Dermis microvascular lymphatic vessel endothelial cell (primary cell): ENCODE measurements at regions not wholly inside any gene's neighbourhood (a gene's known extent, or its start where the extent isn't known, plus 50 kb on each side); places are given as distances from the start of the nearest gene placed in this dataset.
A peak's percentile ranks its signal among the peaks of the same experiment; 100 is the strongest.
"Not testable (repeated sequence)": the region's sequence is repeated elsewhere in the genome, so short reads cannot be mapped to it uniquely, and the experiment has no call there.

Experiments
- DNase-seq, 2 donors: peaks; one replicate each; pipeline versions ENCODE4 v3.0.0 to v3.0.0-alpha.2; 2010; ENCODE audit warnings: low read depth in 2 of 2

DNA sequence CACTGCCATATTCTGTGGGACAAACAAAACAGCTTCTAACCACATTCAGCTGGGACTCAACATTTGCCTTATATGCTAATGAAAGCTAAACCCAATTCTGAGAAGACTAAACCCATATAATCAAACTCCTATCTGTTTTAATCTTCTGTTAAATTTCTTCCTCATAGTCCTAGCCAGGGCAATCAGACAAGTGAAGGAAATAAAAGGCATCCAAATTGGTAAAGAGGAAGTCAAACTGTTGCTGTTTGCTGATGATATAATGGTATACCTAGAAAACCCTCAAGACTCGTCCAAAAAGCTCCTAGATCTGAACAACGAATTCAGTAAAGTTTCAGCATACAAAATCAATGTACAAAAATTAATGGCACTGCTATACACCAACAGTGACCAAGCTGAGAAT, 157.1 kb downstream of the PHLDA1 start:
- no peak for DNase-seq

DNA sequence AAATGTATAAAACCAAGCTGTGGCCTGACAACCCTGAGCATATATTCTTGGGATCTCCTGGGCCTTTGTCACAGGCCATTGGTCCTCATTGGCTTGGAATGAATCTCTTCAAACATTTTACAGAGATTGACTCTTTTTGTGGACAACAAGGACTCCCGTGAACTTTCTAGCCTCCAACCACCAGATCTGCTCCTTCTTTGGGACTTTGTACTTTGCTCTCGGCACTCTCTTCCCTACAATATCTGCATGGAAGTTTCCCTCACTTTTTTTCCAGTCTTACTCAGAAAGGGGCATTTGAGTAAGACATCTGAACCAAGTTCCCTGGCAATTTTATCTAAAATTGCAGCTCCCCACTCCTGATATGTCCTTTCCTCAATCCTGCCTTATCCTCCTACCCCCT, 158.8 kb downstream of the PHLDA1 start:
- no peak for DNase-seq

DNA sequence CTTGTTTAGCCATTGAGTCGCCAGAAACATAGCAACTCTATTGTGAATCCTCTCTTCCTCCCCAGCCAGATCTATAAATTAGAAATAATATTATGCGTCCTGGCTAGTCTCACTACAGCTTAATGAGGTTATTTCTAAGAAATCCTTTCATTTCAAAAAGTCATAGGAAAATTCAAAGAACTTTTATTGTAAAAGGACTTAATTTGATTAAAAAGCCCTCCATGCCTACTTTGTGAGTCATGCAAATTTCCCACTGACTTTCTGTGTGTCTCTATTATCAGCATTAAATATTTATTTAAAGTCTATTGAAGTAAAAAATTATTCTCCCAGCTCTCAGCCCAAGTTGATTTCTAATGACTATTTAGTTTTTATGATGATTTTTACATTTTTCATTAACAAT, 160.7 kb downstream of the PHLDA1 start:
- DNase-seq = no peak

DNA sequence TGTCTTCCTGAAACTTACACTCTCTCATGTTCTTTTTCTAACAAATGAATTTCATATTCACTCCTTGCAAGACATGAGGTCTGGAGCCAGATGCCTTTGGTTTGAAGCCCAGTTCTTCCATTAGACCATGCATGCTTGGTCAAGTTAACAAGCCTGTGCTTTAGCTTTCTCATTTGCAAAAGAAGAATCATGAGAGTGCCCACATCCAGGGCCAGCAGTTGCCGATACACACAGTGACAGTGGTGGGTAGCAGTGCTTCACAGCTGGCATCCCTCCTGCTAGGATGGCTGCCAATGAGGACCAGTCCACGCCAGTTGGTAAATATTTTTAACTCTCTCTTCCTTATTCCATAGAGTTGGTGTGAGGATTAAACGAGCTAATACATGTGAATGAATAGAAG, 163.1 kb downstream of the PHLDA1 start:
- no peak for DNase-seq

DNA sequence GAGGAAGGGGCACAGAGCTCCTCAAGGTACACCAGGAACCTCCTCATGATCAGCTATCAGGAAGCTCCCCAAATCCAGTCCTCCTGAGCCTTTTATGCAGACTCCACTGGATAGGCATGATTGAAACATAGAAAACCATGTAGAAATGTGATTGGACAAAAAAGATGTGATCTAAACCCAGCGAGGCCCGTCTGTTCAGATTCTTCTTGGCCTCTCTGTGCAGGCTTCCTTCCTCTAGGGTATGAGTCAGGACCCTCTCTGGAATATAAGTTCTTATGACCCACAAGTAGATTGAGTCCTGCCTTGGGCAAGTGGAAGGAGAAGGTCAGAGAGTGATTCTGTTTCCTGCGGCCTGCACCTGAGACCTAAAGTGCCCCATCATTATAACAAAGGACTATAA, 166.3 kb downstream of the PHLDA1 start:
- DNase-seq = peak in 1 of 2 donors; percentile 60

DNA sequence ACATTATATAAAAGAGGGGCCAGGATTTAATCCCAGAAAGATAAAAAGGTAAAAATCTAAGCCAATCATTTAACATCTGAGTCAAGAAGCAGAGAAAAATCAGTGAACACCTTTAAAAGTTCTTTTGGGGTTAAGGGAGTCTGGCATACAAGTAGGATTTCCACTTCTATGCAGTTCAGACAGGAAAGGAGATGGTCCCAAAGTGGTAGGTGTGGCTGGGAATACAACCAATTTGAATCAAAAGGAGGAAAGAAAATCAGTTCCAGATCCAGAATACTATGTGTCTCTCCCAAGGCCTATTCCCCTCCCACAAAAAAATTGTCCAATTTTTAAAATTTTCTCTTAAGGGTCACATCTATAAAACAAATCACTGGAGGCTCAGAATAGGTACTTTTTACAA, 167.4 kb downstream of the PHLDA1 start:
- DNase-seq = no peak

- DNase-seq = peak in 1 of 2 donors; percentile 42
Observed at GRCh38 chr12:75863533-75863932, 168.0 kb downstream of the PHLDA1 start.

- DNase-seq = peak; percentile 48 to 81
Observed at GRCh38 chr12:75862692-75863471, 168.7 kb downstream of the PHLDA1 start.

DNA sequence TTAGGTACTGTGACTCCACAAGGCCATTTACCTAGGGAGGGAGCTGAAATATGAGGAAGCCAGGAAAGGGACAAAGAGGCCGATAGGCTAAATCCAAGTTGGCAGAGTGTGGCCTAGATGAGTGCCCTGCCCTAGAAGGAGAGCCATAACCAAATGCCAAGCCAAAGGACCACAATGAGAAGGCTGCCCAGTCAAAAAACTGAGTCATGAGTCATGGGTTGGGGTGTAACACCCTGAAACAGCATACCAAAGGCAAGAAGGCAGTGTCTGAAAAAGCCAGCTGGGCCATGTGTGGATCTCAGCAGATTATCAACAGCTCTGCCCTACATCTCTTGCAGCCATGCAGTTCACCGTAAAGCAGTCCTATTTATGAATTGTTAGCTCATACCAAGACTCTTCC, 171.7 kb downstream of the PHLDA1 start:
- DNase-seq = no peak

GRCh38 chr12:75856235-75856634, 175.3 kb downstream of the PHLDA1 start:
- DNase-seq = peak in 1 of 2 donors; percentile 59

GRCh38 chr12:75855360-75855759, 176.2 kb downstream of the PHLDA1 start:
- no peak for DNase-seq

- DNase-seq = no peak
Observed at GRCh38 chr12:75854681-75855309, 176.8 kb downstream of the PHLDA1 start.

- DNase-seq = not testable (repeated sequence)
Observed at GRCh38 chr12:75854137-75854536, 177.4 kb downstream of the PHLDA1 start.

DNA sequence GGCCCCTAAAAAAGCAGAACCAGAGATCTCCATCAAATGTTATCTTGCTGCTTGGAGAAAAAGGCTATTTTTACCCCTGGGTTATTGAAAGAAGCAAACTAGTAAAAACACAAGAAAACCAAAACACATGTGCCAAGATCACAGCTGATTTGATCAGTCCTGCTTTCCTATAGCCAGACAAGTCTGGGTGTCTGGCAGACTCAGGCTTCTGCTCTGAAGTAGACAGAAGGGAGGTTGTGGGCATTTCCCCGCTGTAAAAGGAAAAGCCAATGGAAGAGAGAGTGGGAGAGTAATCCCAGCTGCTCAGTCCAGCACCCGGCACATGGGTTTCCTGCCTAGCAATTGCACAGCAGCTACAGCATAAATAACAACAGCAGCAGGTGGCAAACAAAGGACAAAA, 177.9 kb downstream of the PHLDA1 start:
- no peak for DNase-seq

GRCh38 chr12:75852956-75853355, 178.6 kb downstream of the PHLDA1 start:
- DNase-seq = no peak

- DNase-seq = no peak
Observed at GRCh38 chr12:75852143-75852542, 179.4 kb downstream of the PHLDA1 start.

GRCh38 chr12:75850721-75851462, 180.7 kb downstream of the PHLDA1 start:
- peak in 1 of 2 donors; percentile 16 for DNase-seq

GRCh38 chr12:75848961-75849360, 182.6 kb downstream of the PHLDA1 start:
- no peak for DNase-seq

DNA sequence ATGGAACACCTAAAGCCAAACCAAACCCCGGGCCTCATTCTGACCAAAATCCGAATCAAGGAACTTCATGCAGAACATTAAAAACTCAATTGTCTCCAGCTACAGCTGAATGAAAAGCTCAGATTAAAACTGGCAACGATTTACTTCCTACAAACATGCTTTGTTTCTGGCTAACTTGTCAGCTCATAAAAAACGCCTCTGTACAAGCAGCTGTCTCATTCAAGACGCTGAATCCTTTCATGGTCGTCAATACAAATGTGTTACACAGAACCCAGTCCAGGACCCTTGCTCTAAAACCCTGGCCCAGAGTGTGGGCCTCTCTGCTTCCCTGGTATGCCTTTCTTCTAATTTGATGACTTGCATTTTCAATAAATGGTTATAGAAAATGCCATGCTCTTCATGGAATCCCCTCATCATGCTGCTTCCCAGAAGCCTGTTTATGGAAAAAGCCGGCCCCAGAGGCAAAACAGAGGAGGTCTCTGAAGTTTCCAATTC, 183.1 kb downstream of the PHLDA1 start:
- DNase-seq = peak in 1 of 2 donors; percentile 32

GRCh38 chr12:75846102-75846501, 185.5 kb downstream of the PHLDA1 start:
- no peak for DNase-seq

DNA sequence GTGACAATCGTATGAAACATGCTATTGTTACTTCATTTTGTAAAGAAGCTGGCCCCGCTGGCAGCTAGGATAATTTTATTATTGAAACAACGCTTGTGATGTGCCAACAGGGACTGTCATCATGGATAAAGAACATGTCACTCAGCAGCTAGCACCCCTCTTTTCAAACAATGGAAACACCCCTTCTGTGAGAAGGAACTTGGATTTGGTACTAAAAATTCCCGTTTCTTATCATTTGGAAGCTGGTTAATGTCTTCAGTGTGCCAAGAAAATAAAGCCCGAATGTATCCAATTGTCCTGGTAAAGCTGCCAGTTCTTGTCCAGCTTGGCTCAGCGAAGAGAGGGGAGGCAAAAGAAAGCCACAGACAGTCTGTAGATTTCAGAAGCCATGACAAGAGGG, 186.6 kb downstream of the PHLDA1 start:
- DNase-seq = no peak

GRCh38 chr12:75844049-75844770, 187.4 kb downstream of the PHLDA1 start:
- no peak for DNase-seq
